SK-N-SH treated with all-trans-retinoic acid at 6 μM for 48 hours (cell line): ENCODE measurements at regions not wholly inside any gene's neighbourhood (a gene's known extent, or its start where the extent isn't known, plus 50 kb on each side); places are given as distances from the start of the nearest gene placed in this dataset.

Experiments
- ESRRG ChIP-seq: fragments of 250-450 bp; sonication (Bioruptor Pico); IDR thresholded peaks from 2 replicates; pipeline ENCODE4 v1.6.1; 2021; ENCODE audit warnings: mild to moderate bottlenecking
- ZFP3 ChIP-seq: fragments of 250-450 bp; sonication (Bioruptor Pico); IDR thresholded peaks from 2 replicates; pipeline ENCODE4 v1.5.0; 2020; ENCODE audit warnings: mild to moderate bottlenecking, moderate library complexity

DNA sequence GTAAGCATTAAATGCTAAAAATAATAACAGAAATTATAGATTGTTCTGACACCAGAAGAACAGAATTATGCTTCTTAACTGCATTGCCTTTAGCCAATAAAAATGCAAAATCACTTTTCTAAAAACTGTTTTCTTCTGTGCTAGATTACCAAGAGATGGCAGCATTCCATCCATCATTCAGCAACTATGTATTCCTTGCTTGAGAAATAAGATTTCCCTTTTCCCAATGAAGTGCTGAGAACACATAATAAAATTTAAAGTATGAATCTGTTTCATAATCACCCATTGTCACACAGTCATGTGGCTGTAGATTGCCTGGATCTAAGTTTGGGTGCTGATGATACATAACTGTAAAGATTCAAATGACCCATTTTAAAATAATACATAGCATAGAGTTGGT lies 504.2 kb downstream of the TDRD15 start:
- no peak for TF ChIP-seq ESRRG (CRISPR knock-in tag)
- TF ChIP-seq ZFP3: no peak
